HepG2 (cell line): ENCODE measurements at regions not wholly inside any gene's neighbourhood (a gene's known extent, or its start where the extent isn't known, plus 50 kb on each side); places are given as distances from the start of the nearest gene placed in this dataset.

ENCODE experiments used
- CBX5 ChIP-seq: sonication (generic); formaldehyde crosslinking; IDR thresholded peaks from 2 replicates; pipeline ENCODE4 v1.4.0; 2020; ENCODE audit warnings: missing genetic modification reagents, borderline replicate concordance
- CTCF ChIP-seq: sonication (generic); formaldehyde crosslinking; IDR thresholded peaks from 2 replicates; pipeline ENCODE4 v1.5.0; 2020; ENCODE audit warnings: mild to moderate bottlenecking, missing genetic modification reagents, moderate library complexity
- JUND ChIP-seq: sonication (generic); formaldehyde crosslinking; IDR thresholded peaks from 2 replicates; pipeline ENCODE4 v1.8.0; 2022; ENCODE audit warnings: mild to moderate bottlenecking, missing genetic modification reagents
- KDM1A ChIP-seq: IDR thresholded peaks from 2 replicates; pipeline ENCODE4 v1.6.1; 2016; ENCODE audit warnings: missing compliant biosample characterization
- MAZ ChIP-seq, 2 experiments: sonication (generic) in 1 of 2; formaldehyde crosslinking in 1 of 2; IDR thresholded peaks; 2 replicates each; pipeline versions ENCODE4 v1.5.0 to v1.6.1; 2012 to 2020; ENCODE audit warnings: low read depth in 2 of 2, mild to moderate bottlenecking in 2 of 2, borderline replicate concordance in 1 of 2, improper control_type of control experiment in 1 of 2, low read length in 1 of 2, missing genetic modification reagents in 1 of 2, moderate library complexity in 1 of 2
- PRDM10 ChIP-seq: sonication (generic); formaldehyde crosslinking; IDR thresholded peaks from 2 replicates; pipeline ENCODE4 v1.4.0; 2020; ENCODE audit warnings: low read depth, missing genetic modification reagents
- RAD21 ChIP-seq: fragments of 450-650 bp; formaldehyde crosslinking; IDR thresholded peaks from 2 replicates; pipeline ENCODE4 v1.5.0; 2020; ENCODE audit warnings: mild to moderate bottlenecking
- SMARCE1 ChIP-seq: fragments of 450-650 bp; IDR thresholded peaks from 2 replicates; pipeline ENCODE4 v1.6.1; 2017; ENCODE audit warnings: borderline replicate concordance
- TBP ChIP-seq: sonication (generic); formaldehyde crosslinking; IDR thresholded peaks from 2 replicates; pipeline ENCODE4 v1.5.0; 2020; ENCODE audit warnings: missing genetic modification reagents
- TRIM24 ChIP-seq: sonication (generic); formaldehyde crosslinking; IDR thresholded peaks from 2 replicates; pipeline ENCODE4 v1.8.0; 2022; ENCODE audit warnings: mild to moderate bottlenecking, missing genetic modification reagents
- ZNF616 ChIP-seq: sonication (generic); formaldehyde crosslinking; IDR thresholded peaks from 2 replicates; pipeline ENCODE4 v1.5.0; 2020; ENCODE audit warnings: low read depth, mild to moderate bottlenecking, missing genetic modification reagents

GRCh38 chr14:75340921-75341320, 62.3 kb downstream of the FOS start:
- TF ChIP-seq CTCF (CRISPR knock-in tag) (no peak), TRIM24 (no peak), JUND (CRISPR knock-in tag) (no peak), RAD21 (CRISPR knock-in tag) (no peak), KDM1A (CRISPR knock-in tag) (no peak), ZNF616 (CRISPR knock-in tag) (no peak), CBX5 (CRISPR knock-in tag) (no peak), MAZ (IDR thresholded peaks at IDR 0.05; ENCODE audit: borderline replicate concordance, low read depth, low read length) (no peak), MAZ (CRISPR knock-in tag; IDR thresholded peaks at IDR 0.05; ENCODE audit: low read depth) (no peak), TBP (CRISPR knock-in tag) (no peak), PRDM10 (CRISPR knock-in tag) (no peak), SMARCE1 (no peak)
